ENCODE measurements at regions not wholly inside any gene's neighbourhood (a gene's known extent, or its start where the extent isn't known, plus 50 kb on each side); places are given as distances from the start of the nearest gene placed in this dataset.

DNA sequence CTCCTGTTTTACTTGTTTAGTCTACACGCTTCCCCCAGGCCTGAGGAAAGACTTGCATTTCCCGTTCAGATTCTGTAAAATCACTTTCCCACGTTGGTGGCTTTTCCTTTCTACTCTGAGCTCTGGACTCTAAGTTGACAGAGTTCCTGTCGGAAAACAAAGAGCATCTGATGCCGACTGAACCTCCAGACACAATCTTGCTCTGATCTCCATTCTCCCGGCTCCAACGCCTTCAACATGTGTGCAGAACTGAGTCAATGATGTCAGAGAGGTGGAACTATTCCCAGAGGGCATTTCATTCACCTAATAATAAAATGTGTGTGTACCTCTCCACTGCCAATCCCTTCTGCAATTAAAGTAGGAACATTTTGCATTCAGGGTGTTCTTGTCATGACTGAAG lies 147.7 kb downstream of the MIS18A start:
- TF ChIP-seq CTCF (IDR thresholded peaks at IDR 0.05; ENCODE audit: low read depth, low read length) = no peak
- TF ChIP-seq POLR2A (IDR thresholded peaks at IDR 0.05; ENCODE audit: extremely low read depth, insufficient read length) = no peak
